Nucleus accumbens (tissue), 56 donors: ENCODE measurements at regions not wholly inside any gene's neighbourhood (a gene's known extent, or its start where the extent isn't known, plus 50 kb on each side); places are given as distances from the start of the nearest gene placed in this dataset.
A peak's percentile ranks its signal among the peaks of the same experiment; 100 is the strongest.

Experiments used
- DNase-seq, 56 donors: peaks; one replicate each; lab custom pipeline; 2025; lab: John Stamatoyannopoulos, UW

- no peak for DNase-seq
These were observed 173.4 kb upstream of the SATB2 start for GRCh38 chr2:199631129-199631528.

- no peak for DNase-seq
These were observed 171.6 kb upstream of the SATB2 start for GRCh38 chr2:199629301-199629700.

- DNase-seq, result no peak
These were observed 169.7 kb upstream of the SATB2 start for GRCh38 chr2:199627417-199627816.

- DNase-seq, result no peak
These were observed 167.2 kb upstream of the SATB2 start for GRCh38 chr2:199624958-199625357.

GRCh38 chr2:199612509-199613130, 154.9 kb upstream of the SATB2 start:
- DNase-seq, result no peak

- DNase-seq, result no peak
These were observed 150.2 kb upstream of the SATB2 start for GRCh38 chr2:199607914-199608313.

GRCh38 chr2:199606193-199606780, 148.5 kb upstream of the SATB2 start:
- no peak for DNase-seq

GRCh38 chr2:199603721-199604291, 146.1 kb upstream of the SATB2 start:
- DNase-seq, result peak in 9 of 56 donors; percentile 12 to 52 (median 39)

GRCh38 chr2:199602896-199603717, 145.4 kb upstream of the SATB2 start:
- peak in 14 of 56 donors; percentile 6 to 52 (median 26) for DNase-seq

- peak in 5 of 56 donors; percentile 11 to 25 (median 22) for DNase-seq
These were observed 144.6 kb upstream of the SATB2 start for GRCh38 chr2:199602271-199602895.

- peak in 1 of 56 donors; percentile 5 for DNase-seq
These were observed 138.8 kb upstream of the SATB2 start for GRCh38 chr2:199596549-199596948.

- DNase-seq, result no peak
These were observed 136.7 kb upstream of the SATB2 start for GRCh38 chr2:199594443-199594842.

GRCh38 chr2:199591826-199592225, 134.1 kb upstream of the SATB2 start:
- no peak for DNase-seq

- no peak for DNase-seq
These were observed 132.8 kb upstream of the SATB2 start for GRCh38 chr2:199590321-199591203.

GRCh38 chr2:199589306-199589705, 131.6 kb upstream of the SATB2 start:
- peak in 10 of 56 donors; percentile 9 to 44 (median 22) for DNase-seq

- no peak for DNase-seq
These were observed 130.3 kb upstream of the SATB2 start for GRCh38 chr2:199588054-199588453.

- DNase-seq, result no peak
These were observed 128.9 kb upstream of the SATB2 start for GRCh38 chr2:199586646-199587045.

- DNase-seq, result no peak
These were observed 125.9 kb upstream of the SATB2 start for GRCh38 chr2:199583676-199584075.

GRCh38 chr2:199581935-199582360, 124.2 kb upstream of the SATB2 start:
- DNase-seq, result peak in 3 of 56 donors; percentile 7 to 38 (median 11)

GRCh38 chr2:199581408-199581807, 123.7 kb upstream of the SATB2 start:
- peak in 1 of 56 donors; percentile 13 for DNase-seq
